Naive B cell (primary cell): ENCODE measurements at regions not wholly inside any gene's neighbourhood (a gene's known extent, or its start where the extent isn't known, plus 50 kb on each side); places are given as distances from the start of the nearest gene placed in this dataset.
"Not testable (repeated sequence)": the region's sequence is repeated elsewhere in the genome, so short reads cannot be mapped to it uniquely, and the experiment has no call there.

Source experiments
- ATAC-seq, 2 donors: fragments of 150-1000 bp; cut with Tn5 transposase; 2 replicates each; pipeline ENCODE4 v1.10.0; 2021; ENCODE audit warnings: low read depth in 2 of 2, mild to moderate bottlenecking in 2 of 2, moderate library complexity in 2 of 2
- DNase-seq: peaks from one replicate; pipeline ENCODE4 v3.0.0; 2022
- H3K27ac Mint-ChIP-seq, 6 donors: one replicate each; pipeline ENCODE4 v1.8.0; 2020 to 2022; ENCODE audit warnings: mild to moderate bottlenecking in 6 of 6, mixed read lengths in 6 of 6, moderate library complexity in 5 of 6, inconsistent platforms in 2 of 6
- H3K27me3 Mint-ChIP-seq, 3 donors: one replicate each; pipeline ENCODE4 v1.8.0; 2021 to 2022; ENCODE audit warnings: mixed read lengths in 3 of 3, mild to moderate bottlenecking in 1 of 3
- H3K36me3 Mint-ChIP-seq, 2 donors: one replicate each; pipeline ENCODE4 v1.8.0; 2020 to 2022; ENCODE audit warnings: mixed read lengths in 2 of 2, inconsistent platforms in 1 of 2, mild to moderate bottlenecking in 1 of 2
- H3K4me1 Mint-ChIP-seq, 3 donors: one replicate each; pipeline ENCODE4 v1.8.0; 2020 to 2022; ENCODE audit warnings: mixed read lengths in 3 of 3, inconsistent platforms in 1 of 3, mild to moderate bottlenecking in 1 of 3, moderate library complexity in 1 of 3
- H3K4me3 Mint-ChIP-seq, 8 donors: one replicate each; pipeline ENCODE4 v1.8.0; 2020 to 2022; ENCODE audit warnings: mild to moderate bottlenecking in 8 of 8, mixed read lengths in 8 of 8, moderate library complexity in 8 of 8, inconsistent platforms in 2 of 8
- H3K9me3 Mint-ChIP-seq, 7 donors: one replicate each; pipeline ENCODE4 v1.8.0; 2020 to 2022; ENCODE audit warnings: mixed read lengths in 7 of 7, mild to moderate bottlenecking in 5 of 7, inconsistent platforms in 2 of 7, moderate library complexity in 1 of 7

DNA sequence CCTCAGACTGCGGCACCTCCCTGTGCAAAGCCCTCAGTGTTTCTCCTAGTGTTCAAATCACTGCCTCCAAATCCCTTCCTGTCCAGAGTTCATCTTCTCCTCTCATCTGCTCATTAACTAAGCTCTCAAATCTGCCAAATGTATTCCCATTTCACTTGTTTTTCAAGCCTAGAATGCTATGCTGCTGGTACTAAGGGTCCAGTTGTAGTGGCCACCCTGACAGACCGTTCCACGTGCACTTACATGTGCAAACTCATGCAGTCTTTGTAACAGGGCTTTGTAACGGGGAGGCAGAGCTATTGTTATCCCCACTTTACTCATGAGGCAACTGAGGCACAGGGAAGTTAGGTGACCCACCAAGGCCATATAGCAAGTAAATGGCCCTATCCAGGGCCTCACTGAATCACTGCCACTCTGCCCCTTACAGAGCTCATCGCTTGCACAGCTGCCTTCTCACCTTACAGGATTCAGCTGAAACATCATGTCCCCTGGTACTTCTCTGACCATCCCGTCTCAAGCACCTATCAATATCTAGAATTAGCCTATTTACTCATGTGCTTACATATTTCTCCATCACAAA is 153.0 kb upstream of the PDE1C start:
- Mint-ChIP-seq H3K27me3 (peaks cover 0 to 20% (median 6%) of the 10 kb centered on the region in 3 donors), H3K36me3 (no peaks in the 10 kb centered on the region), H3K4me1 (no peaks in the 10 kb centered on the region), H3K27ac (peak overlapping the region in 1 of 6 donors; percentile 15), H3K4me3 (no peak overlapping the region), H3K9me3 (peaks cover 0 to 16% (median 6%) of the 10 kb centered on the region in 7 donors)
- DNase-seq (no peak), ATAC-seq (no peak)

DNA sequence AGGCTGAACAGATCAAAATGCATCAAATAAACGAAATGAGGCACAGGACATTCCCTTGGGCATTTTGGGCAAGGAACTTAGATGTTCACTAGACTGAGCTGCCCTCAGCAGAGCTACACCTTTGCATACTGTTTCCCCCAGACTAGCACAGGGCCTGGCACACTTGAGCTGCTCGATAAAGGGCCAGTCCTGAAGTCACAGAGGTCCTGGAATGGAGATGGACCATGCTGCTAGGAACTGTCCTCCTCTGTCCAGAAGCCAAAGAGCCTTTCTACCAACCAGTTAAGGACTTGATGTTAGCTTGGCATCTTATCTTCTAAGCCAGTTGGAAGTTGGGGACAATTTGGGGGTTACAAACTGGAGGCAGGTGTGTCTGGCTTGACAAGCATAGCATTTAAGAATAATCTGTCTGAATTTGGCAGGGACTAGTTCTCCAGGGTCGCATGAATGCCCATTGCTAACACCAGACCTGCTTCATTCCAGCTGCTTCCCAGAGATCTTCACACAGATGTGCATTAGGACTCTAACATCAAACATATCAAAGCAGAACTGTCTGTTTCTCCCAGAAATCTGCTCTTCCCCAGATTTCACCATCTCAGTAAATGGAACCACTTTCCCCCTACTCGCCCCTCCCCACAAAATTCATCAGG is 152.2 kb upstream of the PDE1C start:
- H3K4me1 Mint-ChIP-seq, result no peaks in the 10 kb centered on the region
- peaks cover 0 to 10% (median 2%) of the 10 kb centered on the region in 7 donors for H3K9me3 Mint-ChIP-seq
- H3K4me3 Mint-ChIP-seq, result no peak overlapping the region
- H3K27me3 Mint-ChIP-seq, result peaks cover 0 to 14% (median 6%) of the 10 kb centered on the region in 3 donors
- DNase-seq (no peak), ATAC-seq (no peak)
- H3K27ac Mint-ChIP-seq, result no peak overlapping the region
- no peaks in the 10 kb centered on the region for H3K36me3 Mint-ChIP-seq

DNA sequence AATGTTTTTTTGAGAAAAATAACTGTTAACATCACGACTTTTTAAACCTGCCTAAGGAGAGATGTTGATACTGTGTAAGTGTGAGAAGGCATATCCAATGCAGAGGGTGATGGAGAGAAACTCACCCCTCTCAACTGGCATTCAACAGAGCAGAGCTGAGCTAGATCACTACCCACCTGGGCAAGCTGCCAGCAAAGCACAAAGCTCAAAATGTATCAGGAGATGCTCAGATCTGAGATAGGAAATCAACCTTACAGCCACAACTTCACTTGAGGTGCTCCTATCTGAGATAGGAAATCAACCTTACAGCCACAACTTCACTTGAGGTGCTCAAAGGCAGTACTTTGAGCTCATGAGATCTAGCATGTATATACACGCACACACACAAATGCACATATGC is 151.5 kb upstream of the PDE1C start:
- Mint-ChIP-seq H3K27ac (no peak overlapping the region), H3K4me3 (no peak overlapping the region)

DNA sequence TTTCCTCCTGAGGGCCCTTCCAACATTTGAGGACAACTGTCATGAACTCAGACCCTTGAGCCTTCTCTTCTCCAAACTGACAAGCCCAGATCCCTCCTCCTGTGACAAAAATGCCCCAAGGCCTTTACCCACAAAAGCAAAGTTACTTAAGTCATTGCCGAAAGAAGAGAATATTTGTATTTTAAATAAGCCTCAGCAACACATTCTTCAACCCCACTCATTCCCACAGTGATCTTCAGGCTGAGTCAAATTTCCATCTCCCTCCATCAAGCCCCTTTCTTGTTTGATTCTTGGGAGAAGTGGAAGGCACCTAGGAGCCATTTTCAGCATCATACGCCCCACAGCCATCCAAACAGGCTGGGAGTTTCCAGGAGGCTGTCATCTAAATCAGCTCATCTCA is 150.8 kb upstream of the PDE1C start:
- DNase-seq (no peak), ATAC-seq (no peak)
- Mint-ChIP-seq H3K27me3 (peaks cover 0 to 14% (median 6%) of the 10 kb centered on the region in 3 donors), H3K27ac (no peak overlapping the region), H3K4me1 (no peaks in the 10 kb centered on the region), H3K9me3 (peaks cover 0 to 6% (median 0%) of the 10 kb centered on the region in 7 donors), H3K36me3 (no peaks in the 10 kb centered on the region), H3K4me3 (no peak overlapping the region)

More for the DNA sequence above, 151.5 kb upstream of the PDE1C start:
- Mint-ChIP-seq H3K9me3 (peaks cover 0 to 10% (median 0%) of the 10 kb centered on the region in 7 donors), H3K4me1 (no peaks in the 10 kb centered on the region), H3K27me3 (peaks cover 0 to 14% (median 6%) of the 10 kb centered on the region in 3 donors), H3K36me3 (no peaks in the 10 kb centered on the region)
- no peak for ATAC-seq
- DNase-seq, result no peak

DNA sequence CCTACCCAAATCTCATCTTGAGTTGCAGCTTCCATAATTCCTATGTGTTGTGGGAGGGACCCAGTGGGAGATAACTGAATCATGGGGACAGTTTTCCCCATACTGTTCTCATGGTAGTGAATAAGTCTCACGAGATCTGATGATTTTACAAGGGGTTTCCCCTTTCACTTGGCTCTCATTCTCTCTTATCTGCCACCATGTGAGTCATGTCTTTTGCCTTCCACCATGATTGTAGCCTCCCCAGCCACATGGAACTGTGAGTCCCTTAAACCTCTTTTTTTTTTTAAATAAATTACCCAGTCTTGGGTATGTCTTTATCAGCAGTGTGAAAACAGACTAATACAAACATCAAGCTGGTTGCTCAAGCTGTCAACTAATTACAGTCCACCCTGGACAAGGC is 149.6 kb upstream of the PDE1C start:
- peaks cover 0 to 14% (median 6%) of the 10 kb centered on the region in 3 donors for H3K27me3 Mint-ChIP-seq
- not testable (repeated sequence) for H3K27ac Mint-ChIP-seq, DNase-seq, H3K36me3 Mint-ChIP-seq, ATAC-seq, H3K4me1 Mint-ChIP-seq, H3K4me3 Mint-ChIP-seq, H3K9me3 Mint-ChIP-seq

DNA sequence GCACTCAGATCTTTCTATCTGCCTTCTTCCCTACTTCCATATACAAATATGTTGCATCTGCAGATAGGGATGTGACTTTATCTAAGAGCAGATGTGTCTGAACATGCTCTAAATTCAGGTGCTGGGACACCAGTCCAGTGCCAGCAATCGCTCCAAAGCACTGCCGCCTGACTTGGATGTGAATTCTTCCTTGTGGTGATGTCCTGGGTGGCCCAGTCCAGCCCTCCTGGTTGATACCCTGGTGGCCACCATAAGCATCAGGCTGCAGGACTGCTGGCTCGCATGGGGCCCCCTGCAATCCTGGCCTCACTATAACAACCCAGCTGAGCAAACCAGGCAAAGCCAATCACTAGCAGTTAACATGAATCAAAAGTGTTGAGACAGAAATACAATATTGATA is 149.2 kb upstream of the PDE1C start:
- Mint-ChIP-seq H3K27me3 (peaks cover 0 to 14% (median 6%) of the 10 kb centered on the region in 3 donors), H3K27ac (no peak overlapping the region)

DNA sequence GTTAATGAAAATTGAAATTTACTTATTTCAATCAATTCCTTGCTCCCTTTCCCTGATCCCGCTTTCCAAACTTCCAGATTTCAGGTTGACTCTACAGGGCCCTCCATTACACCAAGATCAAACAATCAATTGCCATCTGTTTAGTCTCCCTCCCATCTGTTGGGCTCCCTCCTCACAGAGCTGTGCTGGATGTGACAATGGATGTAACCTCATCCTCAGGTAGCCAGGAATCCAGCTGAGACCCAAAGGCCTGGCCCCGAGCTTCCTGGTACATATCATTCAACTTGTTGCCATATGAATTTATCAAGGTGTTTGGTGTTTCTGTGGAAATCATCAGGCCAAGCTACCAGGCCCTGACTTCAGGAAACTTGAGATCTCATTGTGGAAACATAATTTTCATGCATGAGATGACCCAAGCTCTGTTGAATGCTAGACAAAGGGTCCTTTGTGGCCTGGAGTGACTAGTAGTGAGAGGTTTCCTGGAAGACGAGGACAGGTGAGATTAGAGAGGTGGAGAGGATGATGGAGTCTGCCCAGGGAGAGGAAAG is 148.6 kb upstream of the PDE1C start:
- Mint-ChIP-seq H3K27me3 (peaks cover 0 to 14% (median 6%) of the 10 kb centered on the region in 3 donors), H3K4me1 (no peaks in the 10 kb centered on the region), H3K27ac (peak overlapping the region in 1 of 6 donors; percentile 86), H3K4me3 (peak overlapping the region in 1 of 8 donors; percentile 60), H3K9me3 (peaks cover 0 to 6% (median 0%) of the 10 kb centered on the region in 7 donors), H3K36me3 (no peaks in the 10 kb centered on the region)
- ATAC-seq (no peak), DNase-seq (no peak)

More for the DNA sequence above, 149.2 kb upstream of the PDE1C start:
- H3K9me3 Mint-ChIP-seq, result peaks cover 0 to 6% (median 0%) of the 10 kb centered on the region in 7 donors
- ATAC-seq (no peak), DNase-seq (no peak)
- H3K4me3 Mint-ChIP-seq, result no peak overlapping the region
- H3K36me3 Mint-ChIP-seq, result no peaks in the 10 kb centered on the region
- H3K4me1 Mint-ChIP-seq, result no peaks in the 10 kb centered on the region

DNA sequence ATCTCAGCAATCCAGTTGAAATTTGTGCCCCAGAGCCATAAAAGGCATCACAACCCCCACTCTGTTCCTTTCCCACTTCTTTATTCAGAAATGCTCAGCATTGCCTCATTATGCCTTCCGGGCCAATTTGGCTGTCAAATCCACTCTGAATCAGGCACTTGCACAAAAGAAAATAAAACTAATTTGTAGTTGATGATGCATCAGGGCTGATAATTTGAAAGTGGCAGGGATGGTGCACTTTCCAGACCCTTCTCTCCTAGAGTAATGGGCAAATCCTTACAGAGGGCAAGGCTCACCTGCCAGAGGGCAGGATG is 147.9 kb upstream of the PDE1C start:
- ATAC-seq, result no peak
- Mint-ChIP-seq H3K27ac (no peak overlapping the region), H3K4me3 (no peak overlapping the region), H3K36me3 (no peaks in the 10 kb centered on the region), H3K27me3 (peaks cover 0 to 8% (median 6%) of the 10 kb centered on the region in 3 donors), H3K4me1 (no peaks in the 10 kb centered on the region), H3K9me3 (peaks cover 0 to 6% (median 0%) of the 10 kb centered on the region in 7 donors)
- no peak for DNase-seq

DNA sequence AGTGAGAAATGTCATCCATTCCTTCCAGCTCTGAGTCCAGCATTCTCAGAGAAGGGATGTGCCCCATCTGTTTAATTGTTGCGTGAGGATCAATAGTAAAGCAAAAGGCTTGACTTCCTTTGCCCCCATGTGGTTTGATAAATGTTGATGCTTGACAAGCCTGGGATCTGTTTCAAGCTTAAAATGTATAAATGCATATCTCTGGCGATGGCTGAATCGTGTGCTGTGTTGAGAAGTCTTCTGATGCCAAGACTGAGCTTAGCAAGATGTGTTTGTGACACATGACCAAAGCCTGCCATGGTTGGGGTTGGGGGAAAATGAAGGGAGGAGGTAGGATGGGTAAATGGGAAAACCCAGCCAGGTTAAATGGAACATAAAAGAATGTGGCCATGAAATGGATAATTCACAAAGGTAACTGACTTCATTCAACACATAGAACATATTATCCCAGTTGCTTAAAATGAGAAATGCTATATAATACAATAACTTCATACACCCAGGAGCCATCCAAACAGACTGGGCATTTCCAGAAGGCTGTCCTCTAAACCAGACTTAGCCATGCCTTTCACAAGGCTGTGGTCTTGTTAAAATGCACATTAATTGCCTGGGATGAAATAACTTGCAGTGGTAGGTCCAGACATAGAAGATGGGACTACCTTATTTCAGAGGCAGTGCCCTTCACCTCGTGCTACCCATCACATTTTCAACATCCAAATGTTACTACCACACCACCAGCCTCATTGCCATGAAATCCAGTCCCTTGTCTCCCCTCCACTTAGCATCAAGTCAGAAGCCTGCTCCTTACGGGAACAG is 147.3 kb upstream of the PDE1C start:
- peaks cover 0 to 6% (median 0%) of the 10 kb centered on the region in 7 donors for H3K9me3 Mint-ChIP-seq
- DNase-seq (no peak), ATAC-seq (no peak)
- H3K4me1 Mint-ChIP-seq, result no peaks in the 10 kb centered on the region
- H3K4me3 Mint-ChIP-seq, result no peak overlapping the region
- H3K36me3 Mint-ChIP-seq, result no peaks in the 10 kb centered on the region
- peaks cover 0 to 6% (median 4%) of the 10 kb centered on the region in 3 donors for H3K27me3 Mint-ChIP-seq
- H3K27ac Mint-ChIP-seq, result no peak overlapping the region

DNA sequence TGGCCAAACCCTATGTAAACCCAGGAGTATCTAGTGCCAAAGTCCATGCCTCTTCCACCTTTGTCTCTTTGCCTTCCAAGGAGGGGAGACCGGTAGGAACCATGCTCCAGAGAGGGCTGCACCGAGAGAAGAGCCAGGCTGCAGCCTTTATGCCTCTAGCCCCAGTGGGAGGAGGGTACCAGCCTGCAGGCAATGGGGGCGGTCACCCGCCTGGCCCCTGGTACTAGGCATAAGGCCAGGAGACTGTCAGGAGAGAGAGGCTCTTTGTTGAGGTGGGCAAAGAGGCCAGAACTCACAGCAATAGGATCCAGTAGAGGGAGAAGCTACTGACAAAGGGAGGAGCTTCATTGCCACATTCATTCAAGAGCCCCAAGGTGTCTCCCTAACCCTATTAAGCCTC is 146.6 kb upstream of the PDE1C start:
- Mint-ChIP-seq H3K4me1 (no peaks in the 10 kb centered on the region), H3K4me3 (no peak overlapping the region), H3K27ac (no peak overlapping the region), H3K36me3 (no peaks in the 10 kb centered on the region), H3K9me3 (peaks cover 0 to 6% (median 0%) of the 10 kb centered on the region in 7 donors), H3K27me3 (peaks cover 0 to 6% (median 4%) of the 10 kb centered on the region in 3 donors)
- DNase-seq, result no peak
- no peak for ATAC-seq

DNA sequence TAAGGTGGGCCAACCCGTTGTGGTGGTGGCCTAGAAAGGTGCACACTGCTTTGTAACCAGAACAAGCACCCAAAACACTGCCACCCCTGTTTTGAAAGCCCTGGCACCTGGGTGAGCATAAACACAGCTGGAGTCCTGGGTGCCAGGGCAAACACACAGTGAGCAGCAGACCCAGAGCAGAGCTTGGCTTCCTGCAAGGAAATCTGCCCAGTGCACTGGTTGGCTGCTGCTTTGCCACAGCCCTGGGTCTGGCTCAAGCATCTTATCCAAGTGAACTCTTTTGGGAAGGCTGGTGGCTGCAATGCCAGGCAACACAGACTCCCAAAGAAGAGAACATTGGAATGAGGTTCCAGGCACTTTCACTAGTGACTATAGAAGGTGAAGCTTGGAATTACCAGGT is 145.5 kb upstream of the PDE1C start:
- DNase-seq (no peak), ATAC-seq (no peak)
- H3K4me1 Mint-ChIP-seq, result peaks cover 0 to 3% (median 2%) of the 10 kb centered on the region in 3 donors
- no peaks in the 10 kb centered on the region for H3K36me3 Mint-ChIP-seq
- no peak overlapping the region for H3K4me3 Mint-ChIP-seq
- no peak overlapping the region for H3K27ac Mint-ChIP-seq
- H3K9me3 Mint-ChIP-seq, result peaks cover 0 to 5% (median 0%) of the 10 kb centered on the region in 7 donors
- peaks cover 0 to 7% (median under 1%) of the 10 kb centered on the region in 3 donors for H3K27me3 Mint-ChIP-seq

DNA sequence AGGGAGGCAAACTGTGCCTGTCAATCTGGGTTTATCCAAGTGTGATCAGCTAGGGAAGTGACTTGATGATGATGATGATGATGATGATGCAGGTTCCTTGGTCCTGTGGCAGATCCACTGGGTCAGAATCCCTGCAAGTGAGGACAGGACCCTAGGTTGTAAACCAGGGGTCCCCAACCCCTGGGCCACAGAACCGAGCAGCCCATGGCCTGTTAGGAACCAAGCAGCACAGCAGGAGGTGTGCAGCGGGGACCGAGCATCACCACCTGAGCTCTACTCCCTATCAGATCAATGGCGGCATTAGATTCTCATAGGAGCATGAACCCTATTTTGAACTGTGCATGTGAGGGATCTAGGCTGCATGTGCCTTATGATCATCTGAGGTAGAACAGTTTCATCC is 144.7 kb upstream of the PDE1C start:
- peaks cover 0 to 5% (median 0%) of the 10 kb centered on the region in 7 donors for H3K9me3 Mint-ChIP-seq
- no peak overlapping the region for H3K4me3 Mint-ChIP-seq
- ATAC-seq (no peak), DNase-seq (no peak)
- H3K4me1 Mint-ChIP-seq, result peaks cover 0 to 5% (median 3%) of the 10 kb centered on the region in 3 donors
- no peak overlapping the region for H3K27ac Mint-ChIP-seq
- no peaks in the 10 kb centered on the region for H3K36me3 Mint-ChIP-seq
- H3K27me3 Mint-ChIP-seq, result peaks cover 0 to 9% (median 0%) of the 10 kb centered on the region in 3 donors

DNA sequence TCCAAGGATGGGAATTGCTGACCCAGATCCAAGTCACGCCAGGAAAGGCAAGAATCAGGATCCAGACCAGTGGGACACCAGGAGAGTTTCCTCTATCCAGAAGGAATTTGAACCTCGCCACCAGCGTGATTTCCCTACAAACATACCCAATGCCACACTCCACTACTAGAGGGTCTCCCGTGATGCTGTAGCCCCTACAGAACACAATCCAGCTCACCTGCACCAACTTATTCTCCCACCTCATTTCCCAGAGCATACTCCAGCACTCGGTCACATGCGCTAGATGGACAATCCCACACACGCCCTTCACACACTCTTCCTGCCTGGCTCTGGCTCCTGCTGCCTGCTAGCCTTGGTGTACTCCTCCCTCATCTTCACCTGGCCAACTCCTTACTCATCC is 142.1 kb upstream of the PDE1C start:
- no peak overlapping the region for H3K4me3 Mint-ChIP-seq
- no peak overlapping the region for H3K27ac Mint-ChIP-seq
- H3K4me1 Mint-ChIP-seq, result peaks cover 0 to 5% (median 3%) of the 10 kb centered on the region in 3 donors
- DNase-seq, result no peak
- H3K9me3 Mint-ChIP-seq, result peaks cover 0 to 3% (median 0%) of the 10 kb centered on the region in 7 donors
- ATAC-seq, result no peak
- H3K36me3 Mint-ChIP-seq, result no peaks in the 10 kb centered on the region
- peaks cover 5 to 14% (median 8%) of the 10 kb centered on the region in 3 donors for H3K27me3 Mint-ChIP-seq
